ENCODE measurements at regions not wholly inside any gene's neighbourhood (a gene's known extent, or its start where the extent isn't known, plus 50 kb on each side); places are given as distances from the start of the nearest gene placed in this dataset.

GRCh38 chr12:41967668-41968500 is 176.8 kb downstream of the GXYLT1 start:
- no peak for TF ChIP-seq CTCF (IDR thresholded peaks at IDR 0.05; ENCODE audit: insufficient read depth, low read length, missing control alignments)
- ChIA-PET POLR2A (no interaction called here), CTCF (no interaction called here)
- DNase-seq (ENCODE audit: low read depth, low spot score): no peak
- H3K4me3 ChIP-seq (ENCODE audit: low read depth, low read length): no peak overlapping the region

GRCh38 chr12:41966916-41967315 is 177.8 kb downstream of the GXYLT1 start:
- no peak overlapping the region for H3K4me3 ChIP-seq (ENCODE audit: low read depth, low read length)
- POLR2A ChIA-PET: no interaction called here
- no peak for TF ChIP-seq CTCF (IDR thresholded peaks at IDR 0.05; ENCODE audit: insufficient read depth, low read length, missing control alignments)
- CTCF ChIA-PET: no interaction called here
- DNase-seq (ENCODE audit: low read depth, low spot score): no peak

GRCh38 chr12:41966001-41966400 is 178.7 kb downstream of the GXYLT1 start:
- POLR2A ChIA-PET: no interaction called here
- no peak for DNase-seq (ENCODE audit: low read depth, low spot score)

GRCh38 chr12:41963398-41963797 is 181.3 kb downstream of the GXYLT1 start:
- DNase-seq (ENCODE audit: low read depth, low spot score): no peak
- H3K4me3 ChIP-seq (ENCODE audit: low read depth, low read length): no peak overlapping the region
- ChIA-PET POLR2A (no interaction called here), CTCF (no interaction called here)
- TF ChIP-seq CTCF (IDR thresholded peaks at IDR 0.05; ENCODE audit: insufficient read depth, low read length, missing control alignments): no peak

More at GRCh38 chr12:41966001-41966400, 178.7 kb downstream of the GXYLT1 start:
- no peak for TF ChIP-seq CTCF (IDR thresholded peaks at IDR 0.05; ENCODE audit: insufficient read depth, low read length, missing control alignments)
- no peak overlapping the region for H3K4me3 ChIP-seq (ENCODE audit: low read depth, low read length)
- CTCF ChIA-PET: no interaction called here

GRCh38 chr12:41962171-41962572 is 182.5 kb downstream of the GXYLT1 start:
- no peak for DNase-seq (ENCODE audit: low read depth, low spot score)
- H3K4me3 ChIP-seq (ENCODE audit: low read depth, low read length): no peak overlapping the region
- no peak for TF ChIP-seq CTCF (IDR thresholded peaks at IDR 0.05; ENCODE audit: insufficient read depth, low read length, missing control alignments)
- ChIA-PET CTCF (no interaction called here), POLR2A (no interaction called here)

- POLR2A ChIA-PET: no interaction called here
These were observed 185.4 kb downstream of the GXYLT1 start for GRCh38 chr12:41959271-41959670.

More at GRCh38 chr12:41959271-41959670, 185.4 kb downstream of the GXYLT1 start:
- no peak for DNase-seq (ENCODE audit: low read depth, low spot score)
- no peak for TF ChIP-seq CTCF (IDR thresholded peaks at IDR 0.05; ENCODE audit: insufficient read depth, low read length, missing control alignments)
- H3K4me3 ChIP-seq (ENCODE audit: low read depth, low read length): no peak overlapping the region
- CTCF ChIA-PET: no interaction called here

Measured in AG04449 (cell line).